Stimulated activated CD8-positive, alpha-beta memory T cell treated with anti-CD3 and anti-CD28 coated beads, Interleukin-7, amount 100 ng/mL, for 24 hours (primary cell): ENCODE measurements at regions not wholly inside any gene's neighbourhood (a gene's known extent, or its start where the extent isn't known, plus 50 kb on each side); places are given as distances from the start of the nearest gene placed in this dataset.
"Not testable (repeated sequence)": the region's sequence is repeated elsewhere in the genome, so short reads cannot be mapped to it uniquely, and the experiment has no call there.

Experiments
- DNase-seq: peaks from one replicate; pipeline ENCODE4 v3.0.0-alpha.2; 2020; ENCODE audit warnings: low read depth

- DNase-seq, result no peak
Observed at GRCh38 chr12:125311050-125311449, 245.8 kb downstream of the AACS start.

GRCh38 chr12:125312471-125312870, 247.2 kb downstream of the AACS start:
- no peak for DNase-seq

- DNase-seq, result no peak
Observed at GRCh38 chr12:125314051-125314755, 249.0 kb downstream of the AACS start.

- DNase-seq, result no peak
Observed at GRCh38 chr12:125315771-125316170, 250.5 kb downstream of the AACS start.

GRCh38 chr12:125320177-125320576, 254.9 kb downstream of the AACS start:
- DNase-seq, result no peak

- no peak for DNase-seq
Observed at GRCh38 chr12:125324861-125325490, 259.7 kb downstream of the AACS start.

- no peak for DNase-seq
Observed at GRCh38 chr12:125329239-125330102, 264.2 kb downstream of the AACS start.

- DNase-seq, result peak; percentile 29
Observed at GRCh38 chr12:125330645-125331341, 265.6 kb downstream of the AACS start.

GRCh38 chr12:125331342-125332052, 266.3 kb downstream of the AACS start:
- DNase-seq, result no peak

- DNase-seq, result no peak
Observed at GRCh38 chr12:125332900-125333299, 267.7 kb downstream of the AACS start.

GRCh38 chr12:125336246-125336645, 271.0 kb downstream of the AACS start:
- DNase-seq, result no peak

- DNase-seq, result no peak
Observed at GRCh38 chr12:125340791-125341190, 275.6 kb downstream of the AACS start.

- no peak for DNase-seq
Observed at GRCh38 chr12:125341422-125341821, 276.2 kb downstream of the AACS start.

- no peak for DNase-seq
Observed at GRCh38 chr12:125343649-125344048, 278.4 kb downstream of the AACS start.

GRCh38 chr12:125346362-125346761, 281.1 kb downstream of the AACS start:
- DNase-seq, result no peak

- no peak for DNase-seq
Observed at GRCh38 chr12:125351788-125352187, 286.6 kb downstream of the AACS start.

GRCh38 chr12:125353002-125353401, 287.8 kb downstream of the AACS start:
- not testable (repeated sequence) for DNase-seq

- DNase-seq, result no peak
Observed at GRCh38 chr12:125353871-125354270, 288.6 kb downstream of the AACS start.

- no peak for DNase-seq
Observed at GRCh38 chr12:125355614-125356013, 290.4 kb downstream of the AACS start.

- DNase-seq, result no peak
Observed at GRCh38 chr12:125356111-125356510, 290.9 kb downstream of the AACS start.

GRCh38 chr12:125357561-125357960, 292.3 kb downstream of the AACS start:
- DNase-seq, result no peak

- DNase-seq, result no peak
Observed at GRCh38 chr12:125360540-125360939, 295.3 kb downstream of the AACS start.
